Right ventricle myocardium superior (tissue), 1 donor: ENCODE measurements at regions not wholly inside any gene's neighbourhood (a gene's known extent, or its start where the extent isn't known, plus 50 kb on each side); places are given as distances from the start of the nearest gene placed in this dataset.

ENCODE experiments used
- ATAC-seq: fragments of 200-7000 bp; cut with Tn5 transposase; one replicate; pipeline ENCODE4 v1.9.1; 2020; ENCODE audit warnings: mild to moderate bottlenecking; ENCODE audit not compliant: poor library complexity
- DNase-seq: peaks from one replicate; pipeline ENCODE4 v3.0.0-alpha.2; 2020
- intact Hi-C: fragments of 100-400 bp; cut with DNase I; formaldehyde crosslinking; loops from one replicate; pipeline ENCODE4 v1.11.2; 2022
- donor health status: DM: no; HTN: yes; CAD: no; lungs with severe emphysema.

DNA sequence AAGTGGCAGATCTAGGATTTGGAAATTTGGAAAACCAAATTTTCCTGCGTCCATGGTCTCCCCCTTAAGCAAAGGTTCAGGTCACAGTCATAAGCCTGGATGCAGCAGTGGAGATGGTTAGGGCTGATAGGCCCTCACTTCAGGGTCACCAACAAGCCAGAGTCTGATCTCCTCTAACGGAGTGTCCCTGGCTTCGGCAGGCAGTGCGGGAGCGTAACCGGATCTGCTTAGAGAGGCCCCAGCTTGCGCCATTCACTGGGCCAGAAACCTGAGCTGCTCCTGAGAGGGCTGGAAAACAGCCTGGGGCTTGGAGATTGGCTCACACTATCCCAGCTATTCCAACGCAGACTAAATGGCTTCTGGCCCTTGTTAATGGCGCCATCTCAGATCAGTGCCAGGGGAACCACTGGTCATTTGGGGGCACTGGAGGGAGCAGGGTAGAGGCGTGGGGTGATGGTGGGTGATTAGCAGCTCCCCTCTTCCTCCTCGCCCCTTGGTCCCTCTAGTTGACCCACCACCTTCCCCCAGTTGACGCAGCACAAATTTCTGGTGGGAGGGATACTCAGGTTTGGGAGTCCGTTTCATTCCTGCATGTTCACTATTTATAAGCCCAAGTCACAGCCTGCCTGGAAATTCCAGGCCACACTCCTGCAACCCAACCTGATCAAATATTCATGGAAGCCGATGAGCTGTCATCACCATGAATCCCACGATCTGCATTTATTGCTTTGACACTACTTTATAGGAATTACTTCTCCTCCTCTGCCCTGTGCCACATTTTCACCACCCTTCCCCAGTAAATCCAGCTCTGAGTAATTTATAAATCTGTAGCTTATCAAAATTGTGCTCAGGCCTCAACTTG, 134.6 kb upstream of the CPEB4 start:
- ATAC-seq (peak; percentile 90), DNase-seq (peak; percentile 81)
- intact Hi-C loops, result no loop called here

DNA sequence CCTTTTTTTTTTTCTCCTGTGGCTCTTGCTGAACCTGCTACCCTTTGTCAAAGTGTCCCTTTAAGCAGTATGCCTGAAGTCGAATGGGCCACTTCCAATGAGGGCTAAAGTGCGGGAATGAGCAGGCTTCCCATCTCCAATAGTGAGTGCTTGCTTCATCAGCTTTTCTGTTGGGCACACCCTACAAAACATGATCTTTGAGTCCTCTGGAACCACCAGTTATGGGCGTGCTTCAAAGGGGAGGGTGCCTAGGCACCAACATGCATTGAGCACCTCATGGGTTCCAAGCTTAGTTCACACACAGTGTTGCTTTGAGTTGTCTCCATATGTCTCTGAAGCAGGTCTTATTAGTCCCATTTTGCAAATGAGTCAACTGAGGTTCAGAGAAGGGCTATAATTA, 132.8 kb upstream of the CPEB4 start:
- intact Hi-C loops, result no loop called here
- no peak for ATAC-seq
- DNase-seq, result no peak

DNA sequence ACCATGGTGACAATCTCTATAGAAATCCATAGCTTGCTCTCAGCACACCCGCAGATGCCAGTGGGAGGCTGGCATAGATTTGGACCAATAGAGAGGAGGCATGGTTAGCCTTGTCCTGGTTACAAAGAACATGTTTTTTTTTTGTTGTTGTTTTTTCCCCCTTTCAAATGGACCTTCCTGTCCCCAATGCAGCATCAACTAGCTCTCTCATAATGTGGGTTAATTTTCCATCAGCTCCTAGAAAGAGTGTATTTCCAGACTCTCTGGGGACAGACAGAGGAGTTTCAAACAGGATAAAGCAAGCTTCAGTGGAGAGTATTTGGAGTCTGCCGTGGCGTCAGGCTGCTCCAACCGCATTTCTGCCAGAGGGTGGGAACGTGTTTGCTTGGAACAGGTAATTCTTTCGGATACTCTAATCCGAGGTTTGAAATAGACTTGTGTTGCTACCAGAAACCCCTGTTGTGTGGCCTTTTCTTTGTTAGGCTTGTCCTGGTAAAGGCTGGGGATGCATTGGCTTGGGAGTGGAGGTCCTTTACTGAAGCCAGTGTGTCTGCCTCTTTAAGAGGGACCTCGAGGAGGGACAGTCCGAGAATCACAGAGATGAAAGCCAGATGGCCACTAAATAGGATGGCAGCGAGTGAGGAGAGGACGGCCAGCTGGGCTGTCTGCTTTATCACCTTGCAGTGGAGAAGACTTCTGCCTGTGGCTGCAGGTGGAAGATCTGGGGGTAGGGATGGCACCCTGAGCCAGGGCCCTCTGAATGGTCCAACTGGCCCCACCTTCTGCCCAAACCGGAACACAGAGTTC, 130.5 kb upstream of the CPEB4 start:
- intact Hi-C loops, result no loop called here
- DNase-seq (no peak), ATAC-seq (peak; percentile 3)

DNA sequence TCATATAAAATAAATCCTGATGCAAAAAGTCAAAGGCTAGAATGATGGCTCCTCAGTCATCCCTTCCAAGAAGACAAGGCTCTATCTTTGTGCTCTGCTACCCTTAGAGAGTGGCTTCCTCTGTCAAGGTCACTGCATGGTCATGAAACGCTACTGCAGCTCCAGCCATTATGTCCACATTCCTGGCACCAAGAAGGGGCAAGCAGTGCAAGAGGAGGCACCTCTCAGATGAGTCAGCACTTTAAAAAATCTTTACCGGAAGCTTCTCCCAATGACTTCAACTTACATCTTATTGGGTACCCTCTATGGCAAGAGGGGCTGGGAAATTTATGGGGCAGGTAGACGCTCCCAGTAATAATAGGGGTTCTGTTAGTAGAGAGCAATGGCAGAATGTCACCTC, 129.5 kb upstream of the CPEB4 start:
- DNase-seq (no peak), ATAC-seq (peak; percentile 40)
- intact Hi-C loops, result no loop called here

DNA sequence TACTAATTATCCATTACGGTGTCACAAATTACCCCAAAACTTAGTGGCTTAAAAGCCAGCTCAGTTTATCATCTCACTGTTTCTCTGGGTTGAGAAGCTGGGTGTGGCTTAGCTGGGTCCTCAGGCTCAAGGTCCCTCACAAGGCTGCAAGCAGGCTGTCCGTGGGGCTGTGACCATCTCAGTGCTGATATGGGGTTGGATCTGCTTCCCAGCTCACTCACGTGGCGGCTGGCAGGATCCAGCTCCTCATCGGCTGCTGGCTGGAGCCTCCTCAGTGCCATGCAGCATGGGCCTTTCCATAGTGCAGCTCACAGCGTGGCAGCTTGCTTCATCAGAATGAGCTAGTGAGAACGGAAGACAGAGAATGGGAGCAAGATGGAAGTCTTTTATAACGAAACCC, 128.5 kb upstream of the CPEB4 start:
- intact Hi-C loops, result loop anchor here (10.0 kb wide), 1 partner anchor 105 kb away; no protein-coding TSS in a partner anchor
- DNase-seq (no peak), ATAC-seq (peak; percentile 30)

DNA sequence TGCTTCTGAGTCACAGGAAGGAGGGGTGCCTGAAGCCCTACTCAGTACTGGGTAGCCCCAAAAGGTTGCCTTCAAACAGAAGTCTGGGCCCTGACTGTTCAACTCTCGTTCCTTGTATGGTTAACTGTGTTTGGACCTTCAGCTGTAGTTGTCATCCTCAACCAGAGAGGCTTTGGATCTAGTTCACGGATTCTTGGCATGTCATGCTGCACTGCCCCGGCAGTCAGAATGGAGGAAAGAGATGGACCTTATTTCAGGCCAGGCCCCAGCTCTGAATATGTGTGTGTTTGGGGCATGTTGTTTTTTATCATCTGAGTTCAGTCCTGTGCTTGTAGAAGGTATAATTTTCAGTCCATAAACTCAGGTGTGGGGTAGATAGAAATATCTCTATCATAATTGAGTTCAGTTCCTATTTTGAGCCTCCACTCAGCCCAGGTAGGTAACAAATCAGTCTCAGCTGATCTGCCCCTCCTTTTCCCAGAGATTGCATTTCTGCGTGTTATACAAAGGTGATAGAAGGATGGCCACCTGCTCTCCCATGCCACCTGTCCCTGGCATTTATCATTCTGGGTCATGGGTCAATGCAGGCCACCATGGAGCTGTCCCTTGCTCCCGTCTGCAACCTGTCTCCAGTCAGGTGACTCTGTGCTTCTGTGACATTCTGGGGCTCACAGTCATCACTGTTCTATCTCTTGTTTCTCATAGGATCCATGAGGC, 127.5 kb upstream of the CPEB4 start:
- no peak for ATAC-seq

DNA sequence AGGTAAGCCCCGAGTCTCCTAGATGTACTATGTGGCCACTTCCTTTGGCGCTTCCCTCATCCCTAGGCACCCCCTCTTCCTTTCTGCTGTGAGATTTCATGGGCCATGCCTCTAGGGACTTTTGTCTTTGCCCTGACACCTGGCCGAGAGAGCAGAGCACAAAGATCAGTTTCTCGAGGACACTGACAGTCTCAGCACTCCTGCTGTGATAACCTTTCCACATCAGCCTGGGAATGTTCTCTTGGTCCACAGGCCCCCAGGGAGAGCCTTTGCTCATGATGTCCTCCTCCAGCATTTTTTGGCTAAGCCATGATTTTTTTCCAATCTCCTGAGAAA, 127.0 kb upstream of the CPEB4 start:
- intact Hi-C loops, result loop anchor here (10.0 kb wide), 1 partner anchor 104 kb away; no protein-coding TSS in a partner anchor

More for the DNA sequence above, 127.5 kb upstream of the CPEB4 start:
- DNase-seq, result no peak
- intact Hi-C loops, result loop anchor here (10.0 kb wide), 1 partner anchor 104 kb away; no protein-coding TSS in a partner anchor

DNA sequence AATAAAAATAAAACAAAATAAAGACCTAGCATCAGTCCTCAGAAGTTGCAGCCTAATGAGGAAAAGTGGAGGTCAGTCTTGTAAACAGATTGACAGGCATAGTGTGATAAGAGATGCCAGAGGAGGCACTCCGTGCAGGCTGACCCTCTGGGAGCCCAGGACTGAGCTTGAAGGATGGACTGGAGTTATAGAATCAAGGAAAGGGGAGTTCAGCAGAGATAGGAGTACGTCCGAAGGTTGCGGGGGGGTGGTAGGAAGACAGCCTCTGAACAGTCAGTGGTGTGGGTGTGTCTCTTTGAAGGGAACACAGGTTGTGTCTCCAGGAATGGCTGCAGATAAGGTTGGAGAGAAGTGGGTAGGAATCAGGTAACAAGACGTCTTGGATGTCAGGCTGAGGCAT, 126.1 kb upstream of the CPEB4 start:
- DNase-seq, result no peak
- intact Hi-C loops, result loop anchor here (10.0 kb wide), 1 partner anchor 103 kb away; no protein-coding TSS in a partner anchor
- no peak for ATAC-seq

More for the DNA sequence above, 127.0 kb upstream of the CPEB4 start:
- DNase-seq (no peak), ATAC-seq (no peak)

DNA sequence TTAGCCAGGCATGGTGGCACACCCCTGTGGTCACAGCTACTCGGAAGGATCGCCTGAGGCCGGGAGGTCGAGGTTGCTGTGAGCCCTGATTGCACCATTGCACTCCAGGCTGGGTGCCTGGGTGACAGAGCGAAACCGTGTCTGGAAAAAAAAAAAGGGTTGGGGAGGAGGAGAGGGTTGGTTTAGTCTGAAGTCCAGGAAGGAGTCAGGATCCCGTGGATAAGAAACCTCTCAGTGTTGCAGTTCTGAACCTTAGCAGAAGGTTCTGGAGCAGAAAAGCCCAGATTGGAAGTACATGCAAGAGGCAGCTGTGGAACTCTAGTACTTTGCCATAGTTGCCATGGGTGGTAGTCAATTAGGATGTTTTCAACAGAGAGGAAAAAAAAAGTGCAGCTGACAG, 125.2 kb upstream of the CPEB4 start:
- ATAC-seq, result no peak
- no peak for DNase-seq
- intact Hi-C loops, result loop anchor here (10.0 kb wide), 1 partner anchor 102 kb away; no protein-coding TSS in a partner anchor

DNA sequence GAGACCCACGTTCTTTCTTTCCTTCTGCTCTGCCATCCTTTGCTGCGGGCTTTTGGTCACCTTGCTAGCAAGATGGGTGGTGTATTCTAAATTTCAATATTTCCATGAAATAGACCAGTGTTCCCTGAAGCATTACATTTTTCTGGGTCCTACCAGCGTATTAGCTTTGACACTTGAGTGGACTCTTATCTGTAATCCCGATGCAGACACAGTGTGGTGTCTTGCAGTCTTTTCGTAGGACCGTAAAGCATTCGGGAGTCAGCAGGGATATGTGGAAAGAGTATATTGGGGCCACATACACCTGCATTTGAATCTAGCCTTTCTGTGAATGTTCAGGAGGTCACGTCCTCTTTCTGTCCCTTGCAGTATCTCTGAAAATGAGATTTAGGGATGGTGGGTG, 124.7 kb upstream of the CPEB4 start:
- ATAC-seq (no peak), DNase-seq (no peak)
- intact Hi-C loops, result loop anchor here (10.0 kb wide), 1 partner anchor 101 kb away; no protein-coding TSS in a partner anchor

DNA sequence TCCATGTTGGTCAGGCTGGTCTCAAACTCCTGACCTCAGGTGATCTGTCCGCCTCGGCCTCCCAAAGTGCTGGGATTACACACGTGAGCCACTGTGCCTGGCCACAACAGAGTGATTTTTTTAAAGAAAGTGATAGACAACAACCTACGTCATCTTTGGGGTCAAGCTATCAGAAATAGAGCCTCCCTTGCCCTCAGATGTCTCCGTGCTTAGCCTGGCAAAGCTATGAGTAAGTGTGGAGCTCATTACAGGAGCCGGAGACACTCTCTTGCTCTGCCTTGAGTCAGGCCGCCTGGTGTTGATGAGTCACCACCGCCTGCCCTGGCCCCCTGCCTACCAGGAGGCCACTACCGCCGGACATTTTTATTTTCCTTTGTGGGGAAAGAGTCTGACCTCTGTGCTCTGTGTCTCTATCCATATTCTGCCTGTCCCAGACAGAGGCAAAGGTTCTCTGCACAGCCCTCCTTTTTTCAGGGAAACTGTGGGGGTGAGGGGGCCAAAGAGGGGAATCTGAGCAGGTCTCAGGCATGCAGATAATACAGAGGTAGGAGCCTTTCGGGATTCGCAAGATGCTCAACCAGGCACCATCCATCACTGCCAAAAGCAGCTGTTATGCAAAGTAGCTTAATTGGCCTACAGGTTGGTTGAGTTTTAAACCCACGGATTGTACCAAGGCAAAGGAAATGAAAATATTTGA, 123.7 kb upstream of the CPEB4 start:
- DNase-seq (peak; percentile 82), ATAC-seq (peak; percentile 18)
- intact Hi-C loops, result loop anchor here (5.0 to 10.0 kb wide), 2 partner anchors 100 to 208 kb away; no protein-coding TSS in a partner anchor

DNA sequence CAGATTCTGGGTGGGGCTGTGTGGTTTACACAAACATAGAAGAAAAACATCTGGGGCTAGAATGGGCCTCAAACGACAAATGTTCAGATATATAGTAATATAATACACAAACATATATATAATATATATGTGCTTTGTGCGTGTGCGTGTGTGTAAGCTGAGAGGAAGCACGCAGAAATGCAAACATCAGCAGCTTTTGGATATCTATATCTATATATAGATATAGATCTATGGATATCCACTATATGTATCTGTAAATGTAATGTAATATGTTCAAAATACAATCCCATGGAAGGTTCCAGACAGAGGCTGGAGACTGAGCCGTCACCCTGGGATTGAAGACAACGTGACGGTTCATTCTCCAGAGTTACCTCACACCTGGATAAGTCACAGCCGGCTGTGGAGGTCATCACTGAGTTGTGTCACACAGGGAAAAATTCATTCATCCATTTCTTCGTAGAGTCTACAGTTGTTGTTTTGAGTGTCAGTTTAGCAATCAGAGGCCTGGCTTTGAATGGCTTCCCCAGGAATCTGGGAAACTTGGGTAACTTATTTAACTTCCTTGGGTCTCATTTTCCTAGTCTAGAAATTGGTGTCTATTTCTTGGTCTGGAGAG, 123.0 kb upstream of the CPEB4 start:
- intact Hi-C loops, result loop anchor here (5.0 to 10.0 kb wide), 2 partner anchors 100 to 207 kb away; no protein-coding TSS in a partner anchor
- ATAC-seq (no peak), DNase-seq (no peak)

DNA sequence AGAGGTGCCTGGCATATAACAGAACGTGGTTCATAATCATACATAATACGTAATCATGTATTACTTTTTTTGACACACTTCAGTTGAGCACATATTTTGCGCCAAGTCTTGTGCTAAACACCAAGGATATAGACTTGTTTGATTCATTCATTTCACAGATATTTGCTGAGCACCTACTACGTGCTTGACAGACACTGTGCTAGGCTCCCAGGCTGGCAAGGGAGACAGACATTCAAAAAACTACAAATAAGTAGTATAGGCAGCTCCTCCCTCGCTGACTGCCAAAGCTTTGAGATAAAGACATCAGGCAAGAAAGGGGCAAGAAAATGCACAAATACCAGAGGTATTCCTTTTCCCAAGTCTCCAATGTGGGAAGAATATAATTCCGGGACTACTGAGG, 122.5 kb upstream of the CPEB4 start:
- intact Hi-C loops, result loop anchor here (5.0 to 10.0 kb wide), 2 partner anchors 99 to 207 kb away; no protein-coding TSS in a partner anchor
- no peak for ATAC-seq
- DNase-seq, result no peak

DNA sequence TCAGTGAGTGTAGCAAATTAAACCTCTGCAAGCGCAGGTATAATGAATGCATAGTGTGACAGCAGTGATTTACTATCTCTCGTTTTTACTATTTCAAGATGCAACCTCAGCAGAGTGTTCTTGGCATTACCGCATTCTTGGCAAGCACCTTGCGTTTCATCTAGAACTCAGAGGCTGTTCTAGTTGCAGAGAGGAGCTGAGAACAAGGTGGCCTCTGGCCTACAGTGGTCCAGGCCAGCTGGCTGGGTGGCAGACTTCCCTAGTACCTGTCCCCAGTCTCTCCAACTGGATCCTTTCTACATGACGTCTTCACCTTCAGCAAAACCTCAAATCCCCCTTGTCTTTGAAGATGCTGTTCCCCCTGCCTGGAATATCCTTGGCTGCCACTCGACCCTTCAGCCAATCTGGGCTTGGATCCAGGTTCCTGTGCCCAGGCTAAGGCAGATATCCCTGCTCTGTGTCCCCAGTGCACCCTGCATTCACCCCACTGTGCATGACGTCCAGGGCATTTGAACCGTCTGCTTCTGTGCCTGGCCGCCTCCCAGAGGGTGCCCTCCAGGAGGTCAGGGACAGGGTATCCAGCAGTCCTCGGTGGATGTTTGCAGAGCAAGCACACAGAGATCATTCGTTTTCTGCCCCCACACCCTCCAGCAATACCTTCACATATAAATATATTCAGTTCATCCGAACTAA, 120.4 kb upstream of the CPEB4 start:
- peak; percentile 82 for ATAC-seq

DNA sequence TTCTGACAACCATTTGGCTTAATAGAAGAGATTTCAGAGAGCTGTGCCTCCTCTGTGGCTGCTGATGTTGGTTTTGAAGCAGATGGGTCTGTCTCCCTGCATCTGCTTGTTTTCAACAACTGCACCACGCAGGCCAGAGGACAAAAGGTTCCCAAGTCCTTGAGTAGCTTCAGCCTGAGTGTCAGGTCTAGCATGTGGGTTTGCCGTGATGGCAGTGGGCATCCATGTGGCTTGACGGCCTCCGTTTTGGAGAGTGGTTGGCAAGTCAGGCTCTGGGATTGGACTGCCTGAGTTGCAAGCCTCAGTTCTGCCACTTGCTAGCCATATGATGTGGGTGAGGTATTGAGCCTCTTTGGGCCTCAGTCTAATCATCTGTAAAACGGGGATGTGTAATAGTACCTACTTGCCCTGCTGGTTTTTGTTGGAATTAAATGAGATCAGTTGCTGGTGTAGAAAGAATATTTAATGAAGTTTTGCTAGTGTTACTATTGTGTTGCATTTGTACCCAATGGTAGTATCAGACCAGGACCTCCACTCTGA, 119.8 kb upstream of the CPEB4 start:
- intact Hi-C loops, result loop anchor here (5.0 to 10.0 kb wide), 2 partner anchors 96 to 204 kb away; no protein-coding TSS in a partner anchor
- ATAC-seq, result no peak
- DNase-seq, result no peak

More for the DNA sequence above, 120.4 kb upstream of the CPEB4 start:
- peak; percentile 79 for DNase-seq
- intact Hi-C loops, result loop anchor here (5.0 to 10.0 kb wide), 2 partner anchors 97 to 205 kb away; no protein-coding TSS in a partner anchor

DNA sequence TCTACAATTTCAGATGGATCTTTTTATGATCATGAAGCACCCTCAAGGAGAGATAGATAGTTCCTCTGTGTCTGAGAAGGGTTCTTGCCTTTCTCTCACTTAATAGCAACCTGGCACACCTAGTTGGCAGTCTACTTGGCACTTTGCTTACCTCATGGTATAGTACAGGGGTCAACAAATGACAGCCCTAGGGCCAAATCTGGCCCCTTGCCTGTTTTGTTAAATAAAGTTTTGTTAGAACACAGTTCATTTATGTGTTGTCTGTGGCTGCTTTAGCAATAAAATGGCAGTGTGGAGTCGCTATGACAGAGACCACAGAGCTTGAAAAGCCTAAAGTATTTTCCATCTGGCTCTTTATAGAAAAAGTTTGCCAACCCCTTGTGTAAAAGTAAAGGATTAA, 119.3 kb upstream of the CPEB4 start:
- ATAC-seq, result no peak
- intact Hi-C loops, result loop anchor here (5.0 to 10.0 kb wide), 2 partner anchors 96 to 203 kb away; no protein-coding TSS in a partner anchor
- DNase-seq, result no peak

DNA sequence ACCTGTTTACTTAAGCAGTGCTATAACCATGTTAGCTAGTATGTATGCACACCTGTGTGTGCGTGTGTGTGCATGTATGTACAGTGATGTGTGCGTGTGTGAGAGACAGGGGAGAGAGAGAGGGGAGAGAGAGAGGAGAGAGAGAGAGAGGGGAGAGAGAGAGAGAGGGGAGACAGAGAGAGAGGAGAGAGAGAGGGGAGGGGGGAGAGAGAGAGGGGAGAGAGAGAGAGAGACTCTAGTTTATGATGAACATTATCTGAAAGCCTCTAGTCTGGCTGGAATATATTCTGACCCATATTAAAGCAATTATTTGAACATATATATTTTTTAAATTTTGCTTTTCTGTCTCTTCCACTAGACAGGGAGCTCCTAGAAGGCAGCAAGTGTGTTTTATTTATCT, 117.5 kb upstream of the CPEB4 start:
- ATAC-seq (no peak), DNase-seq (no peak)
- intact Hi-C loops, result no loop called here
